ENCODE measurements at regions not wholly inside any gene's neighbourhood (a gene's known extent, or its start where the extent isn't known, plus 50 kb on each side); places are given as distances from the start of the nearest gene placed in this dataset.

DNA sequence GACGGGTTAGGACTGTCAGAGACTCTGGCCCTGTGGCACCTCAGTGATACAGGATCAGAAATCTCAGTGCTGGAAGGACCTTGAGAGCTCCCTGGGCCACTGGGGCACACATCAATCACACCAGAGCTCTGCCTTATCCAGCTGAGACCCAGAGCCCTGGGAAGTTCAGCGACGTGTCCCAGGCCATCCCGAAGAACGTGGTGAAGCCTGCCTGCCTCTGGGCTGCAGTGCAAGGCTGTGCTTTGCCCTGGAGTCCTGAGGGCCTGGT is 79.8 kb upstream of the MGMT start:
- H3K36me3 ChIP-seq (ENCODE audit: low read depth, low read length), result no peaks in the 10 kb centered on the region
- no TSS peak for BruUV-seq (replicated peaks)
- ChIA-PET POLR2A (ENCODE audit: unreplicated experiment) (no interaction called here), CTCF (no interaction called here)
- no peaks in the 10 kb centered on the region for H3K79me2 ChIP-seq (ENCODE audit: low read length)
- TF ChIP-seq EZH2phosphoT487 (IDR thresholded peaks at IDR 0.05; ENCODE audit: borderline replicate concordance, low read length), result no peak
- no peak for TF ChIP-seq EZH2 (IDR thresholded peaks at IDR 0.05; ENCODE audit: low read length, unreplicated experiment)
- TF ChIP-seq, protein P1, sequence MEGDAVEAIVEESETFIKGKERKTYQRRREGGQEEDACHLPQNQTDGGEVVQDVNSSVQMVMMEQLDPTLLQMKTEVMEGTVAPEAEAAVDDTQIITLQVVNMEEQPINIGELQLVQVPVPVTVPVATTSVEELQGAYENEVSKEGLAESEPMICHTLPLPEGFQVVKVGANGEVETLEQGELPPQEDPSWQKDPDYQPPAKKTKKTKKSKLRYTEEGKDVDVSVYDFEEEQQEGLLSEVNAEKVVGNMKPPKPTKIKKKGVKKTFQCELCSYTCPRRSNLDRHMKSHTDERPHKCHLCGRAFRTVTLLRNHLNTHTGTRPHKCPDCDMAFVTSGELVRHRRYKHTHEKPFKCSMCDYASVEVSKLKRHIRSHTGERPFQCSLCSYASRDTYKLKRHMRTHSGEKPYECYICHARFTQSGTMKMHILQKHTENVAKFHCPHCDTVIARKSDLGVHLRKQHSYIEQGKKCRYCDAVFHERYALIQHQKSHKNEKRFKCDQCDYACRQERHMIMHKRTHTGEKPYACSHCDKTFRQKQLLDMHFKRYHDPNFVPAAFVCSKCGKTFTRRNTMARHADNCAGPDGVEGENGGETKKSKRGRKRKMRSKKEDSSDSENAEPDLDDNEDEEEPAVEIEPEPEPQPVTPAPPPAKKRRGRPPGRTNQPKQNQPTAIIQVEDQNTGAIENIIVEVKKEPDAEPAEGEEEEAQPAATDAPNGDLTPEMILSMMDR (conservative IDR thresholded peaks at IDR 0.05; ENCODE audit: low read depth, low read length), result no peak
- no peaks in the 10 kb centered on the region for H3K4me1 ChIP-seq (ENCODE audit: insufficient read depth, low read length)
- no peaks in the 10 kb centered on the region for H4K20me1 ChIP-seq (ENCODE audit: low read length)
- no peak overlapping the region for H3K9ac ChIP-seq (ENCODE audit: low read length)
- no peaks in the 10 kb centered on the region for H3K9me2 ChIP-seq (replicated peaks; ENCODE audit: low read length)
- H3K4me3 ChIP-seq (ENCODE audit: low read length), result no peak overlapping the region
- intact Hi-C loops (cut with micrococcal nuclease), result no loop called here
- H3K9me3 ChIP-seq (ENCODE audit: low read length), result no peaks in the 10 kb centered on the region
- peaks cover 2% of the 10 kb centered on the region; the same call in 1 of the 2 replicates for H3K27me3 ChIP-seq (ENCODE audit: low read length)
- H2AFZ ChIP-seq (ENCODE audit: low read length), result no peak overlapping the region
- no peak for DNase-seq
- H3K4me2 ChIP-seq (ENCODE audit: low read length), result no peak overlapping the region
- ATAC-seq, result no peak
- no peaks in the 10 kb centered on the region for H3F3A ChIP-seq (ENCODE audit: low read length, unreplicated experiment)
- no peak overlapping the region for H3K27ac ChIP-seq (ENCODE audit: low read length)

DNA sequence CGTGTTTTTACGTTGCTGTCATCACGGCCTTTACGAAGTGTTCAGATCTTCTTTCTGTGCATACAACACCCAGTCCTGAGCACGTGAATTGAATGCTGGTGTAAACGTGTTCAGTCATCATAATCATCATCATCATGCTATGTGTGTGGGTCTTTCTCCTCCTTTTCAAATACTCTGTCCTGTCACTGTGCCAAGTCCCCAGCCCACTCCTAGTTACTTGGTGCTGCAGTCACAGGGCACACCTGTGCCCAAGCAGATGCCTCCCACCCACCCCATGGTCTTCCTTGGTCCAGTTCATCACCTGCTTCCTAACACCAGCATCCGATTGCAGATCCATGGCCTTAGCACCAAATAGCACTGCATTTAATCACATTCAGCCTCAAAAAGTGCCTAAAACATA is 78.6 kb upstream of the MGMT start:
- ChIA-PET CTCF (no interaction called here), POLR2A (ENCODE audit: unreplicated experiment) (no interaction called here)
- Histone ChIP-seq H3K4me1 (ENCODE audit: insufficient read depth, low read length) (no peaks in the 10 kb centered on the region), H3K4me2 (ENCODE audit: low read length) (no peak overlapping the region), H2AFZ (ENCODE audit: low read length) (no peak overlapping the region), H3K9me3 (ENCODE audit: low read length) (no peaks in the 10 kb centered on the region), H3K9me2 (replicated peaks; ENCODE audit: low read length) (no peaks in the 10 kb centered on the region), H3K4me3 (ENCODE audit: low read length) (no peak overlapping the region), H4K20me1 (ENCODE audit: low read length) (no peaks in the 10 kb centered on the region), H3K9ac (ENCODE audit: low read length) (no peak overlapping the region), H3F3A (ENCODE audit: low read length, unreplicated experiment) (no peaks in the 10 kb centered on the region), H3K36me3 (ENCODE audit: low read depth, low read length) (no peaks in the 10 kb centered on the region), H3K79me2 (ENCODE audit: low read length) (no peaks in the 10 kb centered on the region), H3K27me3 (ENCODE audit: low read length) (peaks cover 14% of the 10 kb centered on the region), H3K27ac (ENCODE audit: low read length) (no peak overlapping the region)
- no TSS peak for BruUV-seq (replicated peaks)
- intact Hi-C loops (cut with micrococcal nuclease), result no loop called here
- ATAC-seq, result no peak
- no peak for DNase-seq
- TF ChIP-seq EZH2phosphoT487 (IDR thresholded peaks at IDR 0.05; ENCODE audit: borderline replicate concordance, low read length) (no peak), EZH2 (IDR thresholded peaks at IDR 0.05; ENCODE audit: low read length, unreplicated experiment) (no peak)
- TF ChIP-seq, protein P1 (conservative IDR thresholded peaks at IDR 0.05; ENCODE audit: low read depth, low read length), result no peak

DNA sequence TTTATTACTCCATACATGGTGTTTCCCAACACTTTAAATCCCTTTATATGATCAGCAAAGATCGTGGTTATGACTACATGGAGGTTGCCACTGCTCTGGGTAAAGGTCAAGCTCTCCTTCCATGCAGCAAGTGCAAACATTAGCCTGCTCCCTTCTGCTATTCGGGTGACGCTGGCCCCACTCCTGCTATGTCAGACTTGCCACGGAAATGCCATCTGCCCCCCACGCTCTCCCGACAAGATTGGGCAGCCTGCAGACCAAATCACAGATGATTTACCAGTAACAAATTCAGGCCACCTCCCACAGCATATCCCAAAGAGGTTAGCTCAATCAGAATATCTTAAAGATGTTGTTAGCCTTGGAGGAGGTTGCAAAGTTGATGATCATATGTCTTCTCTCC is 77.8 kb upstream of the MGMT start:
- Histone ChIP-seq H3K9ac (ENCODE audit: low read length) (no peak overlapping the region), H3K4me3 (ENCODE audit: low read length) (no peak overlapping the region), H3K9me2 (replicated peaks; ENCODE audit: low read length) (no peaks in the 10 kb centered on the region), H4K20me1 (ENCODE audit: low read length) (no peaks in the 10 kb centered on the region), H3K79me2 (ENCODE audit: low read length) (no peaks in the 10 kb centered on the region), H3K4me1 (ENCODE audit: insufficient read depth, low read length) (no peaks in the 10 kb centered on the region), H3K27ac (ENCODE audit: low read length) (no peak overlapping the region), H3F3A (ENCODE audit: low read length, unreplicated experiment) (no peaks in the 10 kb centered on the region), H3K36me3 (ENCODE audit: low read depth, low read length) (no peaks in the 10 kb centered on the region), H3K9me3 (ENCODE audit: low read length) (no peaks in the 10 kb centered on the region), H3K27me3 (ENCODE audit: low read length) (peaks cover 22% of the 10 kb centered on the region), H3K4me2 (ENCODE audit: low read length) (no peak overlapping the region), H2AFZ (ENCODE audit: low read length) (no peak overlapping the region)
- POLR2A ChIA-PET (ENCODE audit: unreplicated experiment), result no interaction called here
- TF ChIP-seq EZH2 (IDR thresholded peaks at IDR 0.05; ENCODE audit: low read length, unreplicated experiment), result no peak
- no peak for TF ChIP-seq EZH2phosphoT487 (IDR thresholded peaks at IDR 0.05; ENCODE audit: borderline replicate concordance, low read length)
- TF ChIP-seq, protein P1 (conservative IDR thresholded peaks at IDR 0.05; ENCODE audit: low read depth, low read length), result no peak
- no peak for DNase-seq
- intact Hi-C loops (cut with micrococcal nuclease), result no loop called here
- BruUV-seq (replicated peaks), result no TSS peak
- CTCF ChIA-PET, result no interaction called here
- ATAC-seq, result no peak

Measured in PC-3 (cell line).